Skin of body (tissue), 1 donor: ENCODE measurements at regions not wholly inside any gene's neighbourhood (a gene's known extent, or its start where the extent isn't known, plus 50 kb on each side); places are given as distances from the start of the nearest gene placed in this dataset.

Experiments used
- DNase-seq: peaks from one replicate; lab custom pipeline; 2025; lab: John Stamatoyannopoulos, UW

DNA sequence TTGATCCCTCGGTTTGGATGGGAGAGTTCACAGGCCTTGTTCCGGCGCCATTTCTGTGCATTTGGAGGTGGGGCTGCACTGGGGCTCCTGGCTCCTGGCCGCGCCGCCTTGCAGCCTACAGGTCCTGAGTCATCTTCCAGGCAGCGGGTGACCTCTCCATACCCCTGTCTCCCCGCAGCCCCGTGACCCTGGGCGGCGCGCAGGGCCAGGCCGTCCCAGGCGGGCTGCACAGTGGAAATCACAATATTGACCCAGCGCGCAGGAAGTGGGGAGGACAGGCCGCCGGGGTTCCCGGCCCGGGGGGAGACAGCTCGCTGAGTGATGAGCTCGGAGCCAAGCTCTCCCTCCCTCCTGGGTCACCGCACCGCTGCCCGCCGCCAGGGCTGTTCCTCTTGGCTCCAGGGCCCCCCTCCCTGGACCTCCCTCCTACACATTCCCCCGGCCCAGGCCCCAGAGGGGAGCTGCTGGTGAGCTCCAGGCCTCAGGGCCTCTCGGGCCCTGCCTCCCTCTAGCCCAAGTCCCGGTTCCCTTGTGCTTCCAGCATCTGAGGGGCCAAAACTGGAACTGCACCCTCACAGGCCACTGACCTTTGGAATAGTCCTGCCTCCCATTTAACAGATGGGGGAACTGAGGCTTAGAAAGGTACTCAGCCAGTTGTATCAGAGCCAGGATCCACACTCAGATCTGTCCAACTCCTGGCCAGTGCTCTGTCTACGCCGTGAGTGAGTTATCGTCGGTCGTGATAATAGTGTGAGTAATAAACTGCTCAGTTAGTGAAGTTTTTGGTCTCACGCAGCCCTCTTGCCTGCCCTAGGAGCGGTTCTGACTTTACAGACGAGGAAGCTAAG is 142.9 kb upstream of the WNT4 start:
- DNase-seq = no peak

DNA sequence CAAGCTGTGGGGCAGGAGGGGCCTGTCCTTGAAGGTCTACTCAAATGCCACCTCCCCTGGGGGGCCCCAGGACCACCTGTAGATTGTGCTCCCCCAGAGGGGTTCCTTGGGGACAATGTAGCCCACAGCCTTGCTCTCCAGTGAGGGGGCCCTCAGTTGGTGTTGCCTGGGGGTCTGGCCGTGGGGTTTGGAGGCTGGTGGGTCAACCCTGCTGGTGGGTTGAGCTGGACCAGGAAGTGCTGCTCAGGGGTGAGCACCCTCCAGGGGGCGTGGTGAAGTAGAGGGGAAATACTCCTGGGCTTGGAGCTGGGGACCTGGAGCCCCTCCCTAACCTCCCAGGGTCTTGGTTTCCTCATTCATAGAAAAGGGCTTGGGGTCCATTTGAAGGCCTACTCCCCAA is 143.6 kb upstream of the WNT4 start:
- no peak for DNase-seq

DNA sequence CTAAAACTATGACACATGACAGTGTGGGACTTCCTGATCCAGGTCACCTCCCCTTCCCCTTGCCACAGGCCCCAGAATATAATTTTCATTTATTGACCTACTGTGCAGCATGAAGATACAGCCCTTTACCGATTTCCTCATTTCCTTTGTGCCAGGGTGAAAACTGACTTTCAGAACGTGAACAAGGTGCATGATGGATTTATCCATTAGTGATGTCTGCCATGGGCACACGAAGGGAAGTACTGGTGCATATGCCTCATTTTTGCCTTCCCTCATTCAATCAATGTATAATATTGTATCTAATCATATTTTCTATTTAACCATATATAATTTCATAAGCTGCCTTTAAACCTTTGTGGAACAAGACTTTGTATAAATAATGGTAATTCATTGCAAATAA is 144.4 kb upstream of the WNT4 start:
- no peak for DNase-seq

DNA sequence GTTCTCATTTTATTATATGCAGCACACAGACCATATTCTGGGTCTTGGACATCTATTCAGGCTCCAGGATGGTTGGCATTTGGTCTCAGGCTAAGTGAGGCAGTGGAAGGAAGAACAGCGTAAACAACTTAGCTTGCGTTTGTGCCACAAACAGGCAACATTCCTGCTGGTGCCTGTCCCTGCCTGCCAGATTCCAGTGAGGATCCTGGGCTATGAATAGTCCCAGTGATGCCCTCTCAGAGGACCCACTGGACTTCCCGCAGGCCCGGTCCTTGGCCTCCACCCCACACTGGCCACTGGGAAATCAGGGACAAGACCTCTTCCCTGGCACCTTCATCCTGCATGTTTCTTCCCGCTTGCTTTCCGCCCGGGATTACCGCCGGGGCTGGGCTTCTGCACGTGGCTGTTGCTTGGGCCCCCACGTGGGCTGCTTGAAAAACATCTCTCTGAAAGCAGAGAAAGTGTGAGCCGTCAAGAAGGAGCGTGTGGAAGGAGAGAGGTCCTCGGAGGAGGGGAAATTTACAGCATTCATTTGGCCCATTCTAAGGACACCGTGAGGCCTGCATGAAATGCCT is 145.1 kb upstream of the WNT4 start:
- DNase-seq = no peak

DNA sequence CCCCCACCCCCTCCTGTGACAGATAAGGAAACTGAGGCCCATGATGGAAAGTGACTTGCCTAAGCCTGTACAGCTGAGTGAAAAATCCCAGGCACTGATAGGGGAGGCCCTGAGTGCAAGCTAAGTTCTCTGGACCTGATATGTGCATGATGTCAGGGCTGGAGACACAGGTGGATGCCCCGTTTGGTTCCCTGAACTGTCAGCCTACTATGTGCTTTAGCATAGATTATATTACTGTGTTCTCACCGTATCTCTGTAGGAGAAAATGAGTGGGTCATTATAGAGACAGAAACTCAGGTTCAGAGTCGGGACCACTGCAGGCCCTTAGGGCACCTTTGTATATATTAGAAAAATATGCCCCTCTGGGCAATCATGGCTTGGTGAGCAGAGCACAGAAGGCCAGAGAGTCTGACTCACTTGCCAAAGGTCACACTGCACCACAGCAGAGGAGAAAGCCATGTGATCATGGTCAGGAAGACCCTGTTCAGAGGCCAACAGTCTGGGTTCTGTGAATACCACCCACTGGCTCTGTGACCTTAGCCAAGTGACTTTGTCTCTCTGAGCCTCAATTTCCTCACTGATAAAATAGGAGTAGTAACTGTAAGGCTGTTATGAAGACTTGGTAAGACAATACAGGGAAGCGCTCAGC is 145.8 kb upstream of the WNT4 start:
- no peak for DNase-seq

DNA sequence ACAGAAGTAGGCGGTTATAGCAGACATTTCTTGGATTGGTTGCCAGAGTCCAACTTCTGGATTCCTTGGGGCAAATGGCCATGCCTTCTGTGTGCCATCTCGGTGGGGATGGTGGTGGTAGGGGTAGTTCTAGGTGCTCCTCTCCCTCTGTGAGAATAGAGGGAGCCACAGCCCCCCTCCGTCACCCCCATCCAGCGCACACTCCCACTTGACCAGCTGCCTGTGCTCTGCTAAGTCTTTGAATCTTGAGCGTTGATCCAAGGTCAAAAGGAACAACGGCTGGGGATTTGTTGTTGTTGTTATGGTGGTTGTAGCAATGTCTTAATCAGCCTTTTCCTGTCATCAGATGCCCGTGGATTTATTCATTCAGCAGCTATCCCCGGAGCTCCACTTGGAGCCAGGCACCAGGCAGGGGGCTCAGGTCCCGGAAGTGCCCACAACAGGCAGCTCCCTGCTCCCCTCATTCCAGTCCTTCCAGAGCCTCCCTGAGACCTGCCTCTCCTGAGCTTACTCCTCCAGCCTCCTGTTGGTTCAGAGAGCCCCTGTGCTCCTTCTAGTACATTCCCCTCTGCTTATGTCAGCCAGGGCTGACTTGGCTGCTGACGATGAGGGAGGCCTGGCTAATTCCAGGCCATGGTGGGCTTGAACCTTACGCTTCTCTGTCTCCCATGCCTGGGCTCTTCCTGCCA is 146.6 kb upstream of the WNT4 start:
- DNase-seq = no peak

DNA sequence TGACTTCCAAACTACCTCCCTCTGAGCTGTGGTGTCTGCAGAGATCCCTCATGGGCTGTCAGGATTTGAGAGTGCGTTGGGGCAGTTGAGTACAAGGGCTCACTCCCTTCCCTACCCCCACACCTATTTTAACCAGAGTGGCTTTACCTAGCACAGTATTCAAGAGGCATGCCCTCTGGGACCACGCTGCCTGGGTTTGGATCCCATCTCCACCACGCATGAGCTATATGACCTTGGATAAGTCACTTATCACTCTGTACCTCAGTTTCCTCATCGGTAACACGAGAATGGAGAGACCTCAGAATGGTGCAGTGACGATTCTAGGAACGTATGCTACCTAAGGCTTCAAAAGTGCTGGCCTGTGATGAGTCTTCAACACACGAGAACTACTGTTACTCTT is 147.3 kb upstream of the WNT4 start:
- no peak for DNase-seq

DNA sequence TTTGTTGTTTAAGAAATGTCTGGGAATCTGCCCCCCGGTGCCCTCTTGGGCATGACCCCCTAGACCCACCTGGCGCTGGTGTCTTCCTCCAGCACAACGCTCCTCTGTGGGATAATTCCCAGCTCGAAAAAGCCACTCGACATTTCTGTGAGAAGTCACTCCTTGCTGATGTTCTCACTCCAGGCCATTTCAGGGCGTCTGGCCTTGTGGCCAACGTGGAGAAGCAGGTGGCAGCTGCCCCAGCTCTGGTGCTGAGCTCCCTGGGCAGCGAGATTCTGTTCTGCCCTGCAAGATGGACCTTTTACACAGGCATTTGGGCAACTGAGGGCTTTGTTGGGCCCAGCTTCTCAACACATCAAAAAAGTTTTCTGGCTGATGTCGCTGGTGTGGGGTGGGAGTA is 147.7 kb upstream of the WNT4 start:
- DNase-seq = no peak

DNA sequence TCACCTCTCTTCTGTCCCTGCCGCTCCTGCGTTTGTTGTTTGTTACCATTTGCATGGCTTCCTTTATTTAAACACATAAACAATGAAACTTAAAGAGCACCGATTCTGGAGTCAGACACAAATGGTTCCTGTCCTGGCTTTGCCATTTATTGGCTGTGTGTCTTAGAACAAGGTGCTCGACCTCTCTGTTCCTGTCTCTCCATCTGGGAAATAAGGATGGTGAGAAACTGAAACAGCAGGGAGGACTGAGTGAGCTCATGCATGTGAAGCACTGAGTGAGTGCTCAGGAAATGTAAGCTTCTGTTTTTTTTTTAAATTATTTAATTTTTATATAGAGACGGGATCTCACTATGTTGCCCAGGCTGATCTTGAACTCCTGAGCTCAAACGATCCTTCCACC is 148.2 kb upstream of the WNT4 start:
- DNase-seq = no peak

DNA sequence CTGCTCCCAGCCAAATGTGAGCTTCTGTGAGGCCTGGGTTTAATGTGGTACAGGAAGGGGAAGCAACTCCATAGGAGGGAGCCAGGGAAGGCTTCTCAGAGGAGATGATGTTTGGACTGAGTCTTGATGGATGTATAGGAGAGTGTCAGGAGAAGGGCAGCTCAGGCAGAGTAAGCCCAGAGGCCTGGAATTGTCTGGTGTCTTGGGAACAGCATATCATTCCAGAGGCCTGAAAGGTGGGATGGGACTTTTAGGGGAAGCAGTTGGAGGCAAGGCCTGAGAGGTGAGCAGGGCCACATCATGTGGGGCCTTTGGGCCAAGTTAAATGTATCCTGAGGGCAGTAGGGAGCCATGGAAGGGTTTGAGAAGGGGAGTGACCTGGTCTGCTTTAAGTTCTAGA is 148.6 kb upstream of the WNT4 start:
- DNase-seq = no peak

DNA sequence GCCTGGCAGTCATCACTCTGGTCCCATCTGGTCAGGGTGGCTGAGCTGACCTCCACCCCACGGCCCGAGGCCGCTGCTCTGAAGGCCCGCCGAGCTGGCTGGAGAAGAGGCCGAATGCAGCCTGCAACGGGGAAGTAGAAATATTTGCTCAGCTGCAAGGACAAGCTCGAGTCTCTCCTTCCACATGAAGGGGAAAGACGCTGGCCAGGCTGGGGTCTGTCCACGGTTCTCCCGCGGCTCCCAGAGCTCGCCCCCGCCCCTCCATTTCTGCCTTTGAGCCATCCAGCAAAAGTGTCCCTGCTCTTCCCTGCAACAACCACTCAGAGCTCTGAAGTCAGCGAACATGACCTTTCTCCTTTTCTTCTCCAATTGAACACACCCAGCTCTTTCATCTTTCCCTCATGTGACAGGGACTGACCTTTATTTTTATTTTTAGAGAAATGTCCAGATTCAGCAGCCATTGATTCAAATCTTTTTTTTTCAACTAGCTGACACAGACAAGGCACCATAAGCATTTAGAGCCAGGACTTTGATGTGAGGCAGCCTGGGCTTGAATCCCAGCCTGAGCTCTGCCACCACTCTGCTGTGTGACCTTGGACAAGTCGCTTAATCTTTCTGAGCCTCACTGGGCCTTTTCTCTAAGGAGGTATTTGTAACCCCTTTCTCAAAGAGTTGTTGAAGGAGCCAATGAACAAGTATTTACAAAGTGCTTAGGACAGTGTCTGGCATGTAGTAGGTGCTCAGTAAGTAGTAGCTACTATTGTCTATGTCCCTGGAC is 149.3 kb upstream of the WNT4 start:
- DNase-seq = no peak

DNA sequence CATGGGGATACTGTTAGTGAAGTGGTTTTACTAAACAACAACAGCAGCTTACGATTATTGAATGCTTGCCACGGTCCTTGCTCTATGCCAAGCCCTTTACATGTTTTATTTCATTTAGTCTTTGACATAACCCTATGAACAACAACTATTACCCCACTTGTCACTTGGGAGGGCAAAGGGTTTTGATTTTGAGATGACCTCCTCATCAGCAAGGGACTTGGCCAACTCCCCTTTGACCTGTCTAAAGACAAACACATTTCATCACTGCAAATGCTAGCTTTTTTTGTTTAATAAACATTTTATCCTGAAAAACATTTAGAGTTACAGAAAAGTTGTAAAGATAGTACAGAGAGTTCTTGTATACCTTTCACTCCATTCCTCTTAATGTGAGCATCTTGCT is 152.5 kb upstream of the WNT4 start:
- DNase-seq = no peak

DNA sequence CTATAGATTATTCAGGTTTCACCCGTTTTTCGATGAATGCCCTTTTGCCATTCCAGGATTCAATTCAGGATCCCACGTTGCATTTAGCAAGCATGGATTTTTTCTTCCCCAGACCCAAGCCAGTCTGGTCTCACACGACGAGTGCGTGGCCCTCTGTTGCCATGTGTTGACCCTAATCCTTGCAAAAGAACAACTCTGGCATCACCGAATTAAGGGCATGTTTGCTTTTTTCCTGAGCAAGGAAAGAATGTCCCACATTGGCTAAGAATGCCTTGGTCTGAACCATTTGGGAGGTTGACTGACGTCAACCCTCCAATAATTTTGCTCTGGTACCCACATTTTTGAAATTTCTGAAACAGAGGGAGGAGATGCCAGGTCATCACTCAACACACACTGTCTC is 153.0 kb upstream of the WNT4 start:
- DNase-seq = no peak

DNA sequence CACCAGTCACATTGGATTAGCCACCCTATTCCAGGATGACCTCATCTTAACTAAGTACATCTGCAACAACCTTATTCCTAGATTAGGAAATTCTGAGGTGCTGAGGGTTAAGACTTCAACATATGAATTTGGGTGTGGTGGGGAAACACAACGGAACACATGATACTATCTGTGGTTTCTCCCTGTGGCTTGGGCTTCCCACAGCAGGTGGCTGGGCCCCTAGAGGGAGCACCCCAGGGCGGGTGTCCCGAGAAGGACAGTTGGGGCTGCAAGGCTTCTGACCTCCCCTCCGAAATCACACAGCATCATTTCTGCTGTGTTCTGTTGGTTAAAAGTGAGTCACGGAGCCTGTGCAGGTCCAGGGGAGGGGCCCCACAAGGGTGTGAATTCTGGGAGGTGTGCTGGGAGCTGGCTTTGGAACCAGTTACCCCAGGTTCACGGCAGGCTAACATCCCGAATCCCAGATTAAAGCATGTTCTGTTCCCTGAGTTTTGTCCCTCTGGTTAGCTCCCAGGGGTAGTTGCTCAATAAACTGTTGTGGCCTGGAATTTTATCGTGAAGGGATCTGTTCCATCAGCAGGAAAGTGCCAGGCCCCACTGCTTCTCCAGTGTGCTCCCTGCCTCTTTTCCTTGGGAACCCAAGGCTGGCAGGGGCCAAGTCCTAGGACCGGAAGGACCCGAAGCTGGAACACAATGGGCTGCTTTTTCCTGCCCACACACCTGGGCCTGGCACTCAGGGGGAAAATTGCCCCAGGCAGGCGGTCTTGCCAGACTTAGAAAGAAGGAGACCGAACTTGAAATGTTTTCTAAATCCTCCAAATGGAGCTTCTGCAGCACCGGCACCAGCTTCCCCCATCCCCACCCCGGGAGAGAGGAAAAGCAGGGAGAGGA is 154.0 kb upstream of the WNT4 start:
- no peak for DNase-seq

DNA sequence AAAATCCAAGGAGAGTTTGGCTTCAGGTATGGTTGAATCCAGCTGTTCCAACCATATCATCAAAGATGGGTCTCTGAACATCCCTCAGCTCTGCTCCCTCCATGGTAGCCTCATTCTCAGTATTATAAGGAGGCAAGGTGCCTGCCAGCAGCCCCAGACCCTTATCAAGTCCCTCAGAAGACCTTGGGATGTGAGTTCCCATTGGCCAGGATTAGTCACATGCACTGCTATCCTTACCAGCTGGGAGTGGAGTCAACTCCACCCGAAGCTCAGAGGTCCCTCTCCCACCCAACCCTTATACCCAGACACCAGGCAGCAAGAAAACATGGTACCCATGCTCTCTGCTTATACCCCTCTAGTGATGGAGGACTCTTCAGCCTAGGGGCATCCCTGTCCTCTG is 153.7 kb upstream of the ZBTB40 start:
- no peak for DNase-seq

DNA sequence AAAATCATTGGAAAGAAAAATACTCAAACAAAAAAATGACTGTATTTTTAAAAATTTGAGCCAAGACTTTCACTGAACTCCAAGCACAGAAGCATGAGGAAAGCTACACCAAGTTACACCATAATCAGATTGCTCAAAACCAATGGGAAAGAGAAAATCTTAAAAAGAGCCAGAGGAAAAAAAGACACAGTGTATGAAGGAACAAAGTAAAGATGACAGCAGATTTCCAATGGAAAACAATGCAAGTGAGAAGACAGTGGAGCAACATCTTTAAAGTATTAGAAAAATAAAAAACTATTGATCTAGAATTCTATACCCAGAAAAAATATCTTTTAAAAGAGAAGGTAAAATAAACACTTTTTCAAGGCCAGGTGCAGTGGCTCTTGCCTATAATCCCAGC is 147.8 kb upstream of the ZBTB40 start:
- no peak for DNase-seq

DNA sequence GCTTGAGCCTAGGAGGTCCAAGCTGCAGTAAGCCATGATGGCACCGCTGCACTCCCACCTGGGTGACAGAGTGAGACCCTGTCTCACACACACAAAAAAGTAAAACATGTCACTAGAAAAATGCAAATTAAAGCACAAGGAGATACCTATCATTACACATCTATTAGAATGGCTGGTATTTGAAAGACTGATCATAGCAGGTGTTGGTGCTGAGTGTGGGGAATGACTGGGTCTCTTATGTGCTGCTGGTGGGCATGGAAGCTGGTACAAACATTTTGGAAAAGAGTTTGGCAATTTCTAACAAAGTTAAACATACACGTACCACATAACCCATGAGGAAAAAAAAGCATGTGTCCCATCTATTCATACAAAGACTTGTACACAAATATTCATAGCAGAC is 142.1 kb upstream of the ZBTB40 start:
- DNase-seq = no peak

DNA sequence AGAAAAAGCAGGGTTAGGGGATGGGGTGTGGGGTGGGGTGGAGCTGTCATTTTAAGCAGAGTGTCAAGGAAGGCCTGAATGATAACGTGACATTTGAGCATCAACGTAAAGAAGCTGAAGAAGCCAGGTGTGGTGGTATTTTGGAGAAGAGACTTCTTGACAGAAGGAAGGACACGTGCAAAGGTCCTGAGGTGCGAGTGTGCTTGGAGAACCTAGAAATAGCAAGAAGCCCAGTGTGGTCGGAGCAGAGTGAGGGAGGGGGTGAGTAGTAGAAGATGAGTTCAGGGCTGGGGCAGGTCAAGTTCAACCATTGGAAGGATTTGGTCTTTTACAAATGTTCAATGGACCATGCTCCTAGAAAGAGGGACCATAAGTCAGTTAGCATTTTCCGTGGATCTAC is 140.2 kb upstream of the ZBTB40 start:
- DNase-seq = no peak

DNA sequence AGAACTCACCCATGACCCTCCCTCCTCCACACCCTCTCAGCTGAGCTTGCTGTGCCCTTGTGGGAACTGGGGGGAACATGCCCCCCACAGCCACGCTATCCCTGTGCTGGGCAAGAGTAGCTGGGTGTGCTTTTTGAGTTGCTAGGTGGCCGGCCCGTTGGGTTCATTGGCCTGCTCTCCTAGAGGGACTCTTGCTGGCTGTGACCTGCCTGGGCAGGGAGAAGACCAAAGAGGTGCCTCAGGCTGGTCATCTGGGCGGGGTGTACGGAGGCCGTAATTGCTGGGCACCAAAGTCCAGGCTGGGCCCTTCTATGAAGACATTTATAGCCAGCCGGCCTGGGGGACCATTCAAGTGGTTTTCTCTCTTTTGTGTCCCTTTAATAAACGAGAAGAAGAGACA is 138.3 kb upstream of the ZBTB40 start:
- DNase-seq = no peak

DNA sequence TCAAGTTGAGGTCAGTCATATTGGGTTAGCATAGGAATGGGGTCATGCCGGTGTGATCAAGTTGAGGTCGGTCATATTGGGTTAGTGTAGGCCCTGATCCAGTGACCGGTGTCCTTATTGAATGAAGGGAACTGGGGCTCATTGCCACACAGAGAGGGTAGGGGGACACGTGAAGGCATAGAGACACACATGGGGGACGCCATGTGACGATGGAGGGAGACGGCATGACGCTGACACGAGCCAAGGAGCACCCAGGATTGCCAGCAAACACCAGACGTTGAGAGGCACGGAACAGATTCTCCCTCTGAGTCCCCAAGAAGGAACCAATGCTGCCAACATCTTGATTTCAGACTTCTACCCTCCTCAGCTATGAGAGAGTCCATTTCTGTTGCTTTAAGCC is 136.9 kb upstream of the ZBTB40 start:
- DNase-seq = no peak
